GM12864 (cell line): ENCODE measurements at regions not wholly inside any gene's neighbourhood (a gene's known extent, or its start where the extent isn't known, plus 50 kb on each side); places are given as distances from the start of the nearest gene placed in this dataset.

Source experiments
- DNase-seq: peaks from one replicate; pipeline ENCODE4 v3.0.0-alpha.2; 2011; ENCODE audit warnings: low read depth
- H3K4me3 ChIP-seq: 2 replicates; pipeline ENCODE4 v1.5.1; 2011; ENCODE audit warnings: mild to moderate bottlenecking, low read depth, low read length, control low read depth
- CTCF ChIP-seq: IDR thresholded peaks from 2 replicates; pipeline ENCODE4 v1.5.1; 2011; ENCODE audit warnings: low read depth, mild to moderate bottlenecking, moderate library complexity, low read length, control low read depth, inconsistent platforms; ENCODE audit errors: missing control alignments

GRCh38 chr13:39867807-39868206, 212.3 kb downstream of the COG6 start:
- no peak for TF ChIP-seq CTCF
- DNase-seq = no peak
- no peak overlapping the region for H3K4me3 ChIP-seq

- TF ChIP-seq CTCF = no peak
- H3K4me3 ChIP-seq = no peak overlapping the region
- no peak for DNase-seq
These were observed 214.8 kb downstream of the COG6 start for GRCh38 chr13:39870197-39870747.

GRCh38 chr13:39874331-39875053, 219.0 kb downstream of the COG6 start:
- no peak overlapping the region for H3K4me3 ChIP-seq
- no peak for DNase-seq
- TF ChIP-seq CTCF = no peak

GRCh38 chr13:39875111-39875987, 219.9 kb downstream of the COG6 start:
- no peak overlapping the region for H3K4me3 ChIP-seq
- TF ChIP-seq CTCF = no peak
- no peak for DNase-seq

GRCh38 chr13:39876258-39876657, 220.8 kb downstream of the COG6 start:
- TF ChIP-seq CTCF = no peak
- H3K4me3 ChIP-seq = no peak overlapping the region
- DNase-seq = no peak

- no peak overlapping the region for H3K4me3 ChIP-seq
- DNase-seq = no peak
- no peak for TF ChIP-seq CTCF
These were observed 221.7 kb downstream of the COG6 start for GRCh38 chr13:39877134-39877533.
